ENCODE measurements at regions not wholly inside any gene's neighbourhood (a gene's known extent, or its start where the extent isn't known, plus 50 kb on each side); places are given as distances from the start of the nearest gene placed in this dataset.

DNA sequence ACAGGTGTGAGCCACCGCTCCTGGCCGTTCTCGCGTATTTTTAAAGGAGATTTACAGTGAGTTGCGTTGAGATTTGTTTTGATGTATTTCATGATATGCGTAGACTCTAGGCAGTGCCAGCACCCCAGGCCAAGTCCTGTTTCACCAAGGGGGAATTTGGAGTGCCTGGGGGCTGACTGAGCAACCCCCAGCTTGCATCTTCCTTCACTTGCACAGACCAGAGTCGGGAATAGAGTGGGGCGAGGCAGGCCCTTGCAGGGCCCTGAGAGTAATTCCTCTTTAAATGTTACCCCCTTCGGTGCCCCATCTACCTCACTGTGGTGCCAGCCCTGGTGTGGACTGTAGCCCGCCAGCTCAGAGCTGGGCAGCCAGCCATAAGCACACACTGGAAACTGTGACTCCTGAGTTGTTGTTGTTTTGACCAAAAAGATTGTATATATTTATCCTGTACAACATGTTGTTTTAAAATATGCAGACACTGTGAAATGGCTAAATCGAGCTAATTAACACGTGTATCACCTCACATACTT lies 269.5 kb downstream of the NPHP4 start:
- no peaks in the 10 kb centered on the region for H3K27me3 ChIP-seq (ENCODE audit: control insufficient read depth, insufficient read depth, low read length)

DNA sequence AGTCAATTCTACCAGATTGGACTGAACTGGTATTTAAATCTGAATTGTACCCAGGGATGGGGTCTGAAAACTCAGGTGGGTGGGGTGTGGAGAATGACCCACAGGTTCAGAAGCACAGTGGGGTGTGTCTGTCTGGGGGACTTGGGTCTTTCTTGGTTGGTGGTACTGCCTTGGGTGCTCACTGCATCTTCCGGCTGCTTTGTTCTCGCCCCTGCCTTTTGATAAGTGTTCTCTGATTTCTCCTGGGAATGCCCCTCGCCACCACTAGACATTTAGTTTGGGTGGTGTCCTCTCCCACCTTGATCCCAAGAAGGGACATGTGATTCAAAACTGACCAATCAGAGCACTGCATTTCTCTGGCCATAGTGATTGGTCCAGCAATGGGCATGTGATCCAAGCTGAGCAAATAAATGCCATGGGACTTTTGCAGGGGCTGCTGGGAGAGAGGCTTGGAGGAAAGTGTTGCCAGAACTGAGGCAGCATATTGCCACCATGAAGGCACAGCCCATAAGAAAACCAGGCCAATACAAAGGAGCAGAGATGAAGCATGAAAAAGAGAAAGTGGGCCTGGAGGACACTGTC lies 270.5 kb downstream of the NPHP4 start:
- Histone ChIP-seq H3K4me3 (ENCODE audit: low read depth, low read length) (no peak overlapping the region), H2AFZ (no peak overlapping the region), H3K9me3 (ENCODE audit: control insufficient read depth, low read length) (no peaks in the 10 kb centered on the region), H3K4me1 (no peaks in the 10 kb centered on the region), H3K9ac (no peak overlapping the region), H3K27ac (no peak overlapping the region), H3K79me2 (no peaks in the 10 kb centered on the region), H3K4me2 (ENCODE audit: low read length) (no peak overlapping the region), H3K27me3 (ENCODE audit: control insufficient read depth, insufficient read depth, low read length) (no peaks in the 10 kb centered on the region), H3K36me3 (ENCODE audit: control insufficient read depth, insufficient read depth, low read length) (no peaks in the 10 kb centered on the region)
- TF ChIP-seq CTCF (IDR thresholded peaks at IDR 0.05), result no peak

More for the DNA sequence above, 269.5 kb downstream of the NPHP4 start:
- Histone ChIP-seq H3K27ac (no peak overlapping the region), H3K4me3 (ENCODE audit: low read depth, low read length) (no peak overlapping the region), H3K79me2 (no peaks in the 10 kb centered on the region), H3K4me1 (no peaks in the 10 kb centered on the region), H3K9ac (no peak overlapping the region), H3K9me3 (ENCODE audit: control insufficient read depth, low read length) (no peaks in the 10 kb centered on the region), H2AFZ (no peak overlapping the region), H3K36me3 (ENCODE audit: control insufficient read depth, insufficient read depth, low read length) (no peaks in the 10 kb centered on the region), H3K4me2 (ENCODE audit: low read length) (no peak overlapping the region)
- TF ChIP-seq CTCF (IDR thresholded peaks at IDR 0.05), result no peak

DNA sequence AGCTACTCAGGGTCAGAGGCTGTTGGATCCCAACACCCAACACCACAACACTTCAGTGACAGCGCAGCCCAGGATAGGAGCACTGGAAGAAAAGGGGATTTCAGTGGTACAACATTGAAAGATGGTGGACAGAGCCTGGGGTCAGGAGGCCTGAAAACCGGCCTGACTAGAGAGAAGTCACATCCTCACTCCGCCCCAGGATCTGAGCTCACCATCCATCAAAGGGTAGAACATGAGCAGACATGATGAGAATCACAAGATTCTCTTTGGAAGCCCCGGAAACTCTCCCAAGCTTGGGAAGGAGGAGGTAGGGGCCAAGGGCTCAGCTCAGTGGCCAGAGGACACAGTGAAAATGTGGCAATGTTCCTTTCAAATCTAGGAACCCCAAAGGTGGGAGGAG lies 271.3 kb downstream of the NPHP4 start:
- Histone ChIP-seq H3K79me2 (no peaks in the 10 kb centered on the region), H3K4me1 (no peaks in the 10 kb centered on the region), H3K9ac (no peak overlapping the region), H3K27ac (no peak overlapping the region), H2AFZ (no peak overlapping the region), H3K36me3 (ENCODE audit: control insufficient read depth, insufficient read depth, low read length) (no peaks in the 10 kb centered on the region), H3K4me3 (ENCODE audit: low read depth, low read length) (no peak overlapping the region), H3K9me3 (ENCODE audit: control insufficient read depth, low read length) (no peaks in the 10 kb centered on the region), H3K4me2 (ENCODE audit: low read length) (no peak overlapping the region), H3K27me3 (ENCODE audit: control insufficient read depth, insufficient read depth, low read length) (no peaks in the 10 kb centered on the region)
- TF ChIP-seq CTCF (IDR thresholded peaks at IDR 0.05), result no peak

GRCh38 chr1:5720484-5720883 lies 271.7 kb downstream of the NPHP4 start:
- Histone ChIP-seq H2AFZ (no peak overlapping the region), H3K4me3 (ENCODE audit: low read depth, low read length) (no peak overlapping the region), H3K9me3 (ENCODE audit: control insufficient read depth, low read length) (peaks cover 3% of the 10 kb centered on the region), H3K27ac (no peak overlapping the region), H3K9ac (no peak overlapping the region), H3K36me3 (ENCODE audit: control insufficient read depth, insufficient read depth, low read length) (no peaks in the 10 kb centered on the region), H3K79me2 (no peaks in the 10 kb centered on the region), H3K4me2 (ENCODE audit: low read length) (no peak overlapping the region), H3K4me1 (no peaks in the 10 kb centered on the region), H3K27me3 (ENCODE audit: control insufficient read depth, insufficient read depth, low read length) (no peaks in the 10 kb centered on the region)
- TF ChIP-seq CTCF (IDR thresholded peaks at IDR 0.05), result no peak

GRCh38 chr1:5720045-5720444 lies 272.2 kb downstream of the NPHP4 start:
- no peak for TF ChIP-seq CTCF (IDR thresholded peaks at IDR 0.05)
- Histone ChIP-seq H3K4me3 (ENCODE audit: low read depth, low read length) (no peak overlapping the region), H3K9me3 (ENCODE audit: control insufficient read depth, low read length) (peaks cover 3% of the 10 kb centered on the region), H3K79me2 (no peaks in the 10 kb centered on the region), H2AFZ (no peak overlapping the region), H3K9ac (no peak overlapping the region), H3K27me3 (ENCODE audit: control insufficient read depth, insufficient read depth, low read length) (no peaks in the 10 kb centered on the region), H3K4me2 (ENCODE audit: low read length) (no peak overlapping the region), H3K4me1 (no peaks in the 10 kb centered on the region), H3K36me3 (ENCODE audit: control insufficient read depth, insufficient read depth, low read length) (no peaks in the 10 kb centered on the region), H3K27ac (no peak overlapping the region)
